Body of pancreas (tissue), 4 donors: ENCODE measurements at regions not wholly inside any gene's neighbourhood (a gene's known extent, or its start where the extent isn't known, plus 50 kb on each side); places are given as distances from the start of the nearest gene placed in this dataset.
"Not testable (repeated sequence)": the region's sequence is repeated elsewhere in the genome, so short reads cannot be mapped to it uniquely, and the experiment has no call there.

Experiments used
- CTCF ChIP-seq, 7 experiments: fragments of 450-650 bp in 4 of 7; fragments of 200-600 bp in 3 of 7; sonication (generic) in 3 of 7; IDR thresholded peaks; one replicate each; pipeline ENCODE4 v1.5.1; 2016 to 2019; ENCODE audit warnings: antibody characterized with exemption in 7 of 7
- POLR2A ChIP-seq, 3 donors: fragments of 450-650 bp; IDR thresholded peaks; one replicate each; pipeline ENCODE4 v1.6.1; 2016; ENCODE audit warnings: antibody characterized with exemption in 3 of 3, mild to moderate bottlenecking in 2 of 3

- not testable (repeated sequence) for TF ChIP-seq CTCF, POLR2A (IDR thresholded peaks at IDR 0.05)
Observed at GRCh38 chr1:120240181-120240580, 63.9 kb upstream of the SEC22B start.
